Transverse colon (tissue), 4 donors: ENCODE measurements at regions not wholly inside any gene's neighbourhood (a gene's known extent, or its start where the extent isn't known, plus 50 kb on each side); places are given as distances from the start of the nearest gene placed in this dataset.

Source experiments
- DNase-seq: peaks from one replicate; pipeline ENCODE4 v3.0.0-alpha.2; 2019
- H3K27ac ChIP-seq, 4 donors: fragments of 200-600 bp; sonication (generic); 2 replicates each; pipeline ENCODE4 v1.5.1; 2016 to 2018; ENCODE audit warnings: inconsistent platforms in 4 of 4
- H3K27me3 ChIP-seq: fragments of 200-600 bp; sonication (generic); 2 replicates; pipeline ENCODE4 v1.5.1; 2017; ENCODE audit warnings: inconsistent platforms
- H3K36me3 ChIP-seq, 4 donors: fragments of 200-600 bp; sonication (generic); 2 replicates each; pipeline ENCODE4 v1.5.1; 2017 to 2019; ENCODE audit warnings: inconsistent platforms in 4 of 4
- H3K4me1 ChIP-seq, 4 donors: fragments of 200-600 bp; sonication (generic); 2 replicates each; pipeline ENCODE4 v1.5.1; 2017 to 2020; ENCODE audit warnings: inconsistent platforms in 4 of 4
- H3K4me3 ChIP-seq, 4 donors: fragments of 200-600 bp; sonication (generic); 1 replicate in 1 of 4; 2 replicates in 3 of 4; pipeline versions ENCODE4 v1.5.1 to v1.6.1; 2017 to 2019; ENCODE audit warnings: inconsistent platforms in 4 of 4
- H3K9me3 ChIP-seq, 2 donors: fragments of 200-600 bp; sonication (generic); 2 replicates each; pipeline ENCODE4 v1.5.1; 2017 to 2019; ENCODE audit warnings: inconsistent platforms in 2 of 2
- EP300 ChIP-seq: sonication (generic); formaldehyde crosslinking; IDR thresholded peaks from one replicate; pipeline ENCODE4 v1.6.1; 2017; ENCODE audit warnings: antibody characterized with exemption, low read depth
- POLR2A ChIP-seq: fragments of 450-650 bp; IDR thresholded peaks from one replicate; pipeline ENCODE4 v1.6.1; 2016; ENCODE audit warnings: antibody characterized with exemption, mild to moderate bottlenecking, moderate library complexity
- POLR2AphosphoS5 ChIP-seq, 3 donors: sonication (generic); formaldehyde crosslinking; IDR thresholded peaks; one replicate each; pipeline ENCODE4 v1.6.1; 2016; ENCODE audit warnings: antibody characterized with exemption in 3 of 3
- WGBS, 2 donors: methylation state at CpG; one replicate each; pipeline ENCODE4 v1.1.5; 2018; ENCODE audit warnings: low coverage in 1 of 2; 5-methylcytosine and 5-hydroxymethylcytosine counted together
- in situ Hi-C, 4 donors: fragments of 200-750 bp; cut with MboI; loops; one replicate each; pipeline versions ENCODE4 v1.15.0 to v1.15.1; 2017; ENCODE audit warnings: low sequenced_read_pairs in 3 of 4, low pct_ligation_motif_present in 1 of 4, low pct_unique_long_range_greater_than_20kb in 1 of 4
- intact Hi-C: fragments of 100-400 bp; cut with DNase I; formaldehyde crosslinking; loops from one replicate; pipeline ENCODE4 v1.15.1; 2023; ENCODE audit warnings: low total_unique reads
- TF ChIP-seq, protein P1 (sequence below), 5 experiments: fragments of 200-600 bp in 3 of 5; fragments of 450-650 bp in 2 of 5; sonication (generic) in 3 of 5; IDR thresholded peaks; 1 replicate in 2 of 5; 2 replicates in 3 of 5; pipeline ENCODE4 v1.5.1; 2016 to 2017; ENCODE audit warnings: antibody characterized with exemption in 5 of 5, inconsistent platforms in 3 of 5, mild to moderate bottlenecking in 2 of 5, moderate library complexity in 1 of 5

- no peak overlapping the region for H3K27ac ChIP-seq
- no peak overlapping the region for H3K4me3 ChIP-seq
- H3K9me3 ChIP-seq = no peaks in the 10 kb centered on the region
- in situ Hi-C loops = no loop called here
- TF ChIP-seq EP300 (no peak), POLR2AphosphoS5 (IDR thresholded peaks at IDR 0.05) (no peak), POLR2A (no peak)
- TF ChIP-seq, protein P1, sequence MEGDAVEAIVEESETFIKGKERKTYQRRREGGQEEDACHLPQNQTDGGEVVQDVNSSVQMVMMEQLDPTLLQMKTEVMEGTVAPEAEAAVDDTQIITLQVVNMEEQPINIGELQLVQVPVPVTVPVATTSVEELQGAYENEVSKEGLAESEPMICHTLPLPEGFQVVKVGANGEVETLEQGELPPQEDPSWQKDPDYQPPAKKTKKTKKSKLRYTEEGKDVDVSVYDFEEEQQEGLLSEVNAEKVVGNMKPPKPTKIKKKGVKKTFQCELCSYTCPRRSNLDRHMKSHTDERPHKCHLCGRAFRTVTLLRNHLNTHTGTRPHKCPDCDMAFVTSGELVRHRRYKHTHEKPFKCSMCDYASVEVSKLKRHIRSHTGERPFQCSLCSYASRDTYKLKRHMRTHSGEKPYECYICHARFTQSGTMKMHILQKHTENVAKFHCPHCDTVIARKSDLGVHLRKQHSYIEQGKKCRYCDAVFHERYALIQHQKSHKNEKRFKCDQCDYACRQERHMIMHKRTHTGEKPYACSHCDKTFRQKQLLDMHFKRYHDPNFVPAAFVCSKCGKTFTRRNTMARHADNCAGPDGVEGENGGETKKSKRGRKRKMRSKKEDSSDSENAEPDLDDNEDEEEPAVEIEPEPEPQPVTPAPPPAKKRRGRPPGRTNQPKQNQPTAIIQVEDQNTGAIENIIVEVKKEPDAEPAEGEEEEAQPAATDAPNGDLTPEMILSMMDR (IDR thresholded peaks at IDR 0.05) = no peak
- H3K27me3 ChIP-seq = no peaks in the 10 kb centered on the region
- no peaks in the 10 kb centered on the region for H3K4me1 ChIP-seq
- no peak for DNase-seq
- intact Hi-C loops = no loop called here
- H3K36me3 ChIP-seq = no peaks in the 10 kb centered on the region
- WGBS, 2 donors = 80 to 81% methylated on average over 1 to 2 of the region's 2 CpGs
These were observed 822.3 kb upstream of the TENM3 start for GRCh38 chr4:181420950-181421349.

DNA sequence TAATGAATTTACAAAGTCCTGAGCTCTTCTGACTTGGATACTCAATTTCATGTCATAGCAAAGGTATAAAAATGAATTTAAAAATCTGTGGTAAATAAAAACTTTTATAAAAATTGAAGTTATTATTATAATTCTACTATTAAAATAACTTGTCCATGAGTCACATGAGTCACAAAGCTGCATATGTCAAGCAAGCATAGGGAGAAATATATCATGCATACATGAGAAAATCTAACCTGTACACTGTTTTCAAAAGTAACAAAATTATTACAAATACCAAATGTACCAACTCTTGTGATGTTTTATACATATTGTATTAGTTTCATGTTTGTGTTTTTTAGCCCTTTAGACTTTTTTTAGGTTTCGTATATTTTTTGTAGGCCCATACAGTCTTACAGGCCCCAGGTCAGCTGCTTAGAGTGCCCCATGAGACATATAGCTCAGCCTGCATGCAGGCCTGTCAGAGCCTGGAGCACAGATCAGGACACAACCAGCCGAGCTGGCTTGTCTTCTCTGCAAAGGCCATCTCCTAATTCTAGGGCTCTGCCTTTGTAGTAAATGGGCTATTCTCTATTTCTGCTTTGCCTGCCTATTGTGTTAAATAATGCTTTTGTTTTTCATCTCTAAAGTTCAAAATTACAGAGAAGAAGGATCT, 818.7 kb upstream of the TENM3 start:
- Histone ChIP-seq H3K4me1 (no peaks in the 10 kb centered on the region), H3K9me3 (no peaks in the 10 kb centered on the region), H3K4me3 (no peak overlapping the region), H3K36me3 (no peaks in the 10 kb centered on the region), H3K27ac (no peak overlapping the region), H3K27me3 (no peaks in the 10 kb centered on the region)
- TF ChIP-seq POLR2A (no peak), POLR2AphosphoS5 (IDR thresholded peaks at IDR 0.05) (no peak), EP300 (no peak)
- TF ChIP-seq, protein P1 (IDR thresholded peaks at IDR 0.05) = no peak
- 38 to 85% methylated on average over 2 of the region's 2 CpGs for WGBS, 2 donors
- intact Hi-C loops (no loop called here), in situ Hi-C loops (no loop called here)
- no peak for DNase-seq

GRCh38 chr4:181427076-181427475, 816.1 kb upstream of the TENM3 start:
- Histone ChIP-seq H3K36me3 (no peaks in the 10 kb centered on the region), H3K27ac (no peak overlapping the region), H3K27me3 (no peaks in the 10 kb centered on the region), H3K4me1 (no peaks in the 10 kb centered on the region), H3K4me3 (no peak overlapping the region), H3K9me3 (no peaks in the 10 kb centered on the region)
- intact Hi-C loops (no loop called here), in situ Hi-C loops (no loop called here)
- TF ChIP-seq EP300 (no peak), POLR2AphosphoS5 (IDR thresholded peaks at IDR 0.05) (no peak), POLR2A (no peak)
- TF ChIP-seq, protein P1 (IDR thresholded peaks at IDR 0.05) = no peak
- DNase-seq = no peak
- whole genome bisulfite sequencing, 2 donors = 43 to 73% methylated on average over 3 of the region's 3 CpGs

DNA sequence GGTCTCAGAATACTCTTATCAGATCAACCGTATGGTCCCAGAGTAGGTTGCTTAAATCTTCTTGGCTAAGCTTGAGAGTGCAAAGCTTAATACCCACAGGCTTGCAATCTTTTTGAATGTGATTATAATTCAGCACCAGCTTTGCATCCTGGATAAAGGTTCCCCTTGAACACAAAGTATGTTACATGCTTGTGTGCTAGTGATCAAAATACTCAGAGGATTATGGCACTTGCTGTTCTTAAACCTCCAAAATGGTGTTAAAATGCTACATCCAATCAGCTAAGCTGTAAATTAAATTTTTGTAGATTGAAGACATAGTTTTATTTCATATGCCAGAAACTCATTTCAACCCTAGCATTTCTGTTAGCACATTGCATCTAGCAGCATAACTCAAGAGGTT, 812.2 kb upstream of the TENM3 start:
- Histone ChIP-seq H3K27me3 (no peaks in the 10 kb centered on the region), H3K27ac (no peak overlapping the region), H3K4me1 (no peaks in the 10 kb centered on the region), H3K4me3 (no peak overlapping the region), H3K36me3 (no peaks in the 10 kb centered on the region), H3K9me3 (no peaks in the 10 kb centered on the region)
- DNase-seq = no peak
- in situ Hi-C loops = no loop called here
- no peak for TF ChIP-seq POLR2AphosphoS5 (IDR thresholded peaks at IDR 0.05)
- no peak for TF ChIP-seq EP300
- TF ChIP-seq, protein P1 (IDR thresholded peaks at IDR 0.05) = no peak
- no peak for TF ChIP-seq POLR2A
- intact Hi-C loops = no loop called here
- WGBS, 2 donors = 53 to 75% methylated on average over 1 of the region's 1 CpG
